ENCODE measurements at regions not wholly inside any gene's neighbourhood (a gene's known extent, or its start where the extent isn't known, plus 50 kb on each side); places are given as distances from the start of the nearest gene placed in this dataset.
A peak's percentile ranks its signal among the peaks of the same experiment; 100 is the strongest.
"Not testable (repeated sequence)": the region's sequence is repeated elsewhere in the genome, so short reads cannot be mapped to it uniquely, and the experiment has no call there.

DNA sequence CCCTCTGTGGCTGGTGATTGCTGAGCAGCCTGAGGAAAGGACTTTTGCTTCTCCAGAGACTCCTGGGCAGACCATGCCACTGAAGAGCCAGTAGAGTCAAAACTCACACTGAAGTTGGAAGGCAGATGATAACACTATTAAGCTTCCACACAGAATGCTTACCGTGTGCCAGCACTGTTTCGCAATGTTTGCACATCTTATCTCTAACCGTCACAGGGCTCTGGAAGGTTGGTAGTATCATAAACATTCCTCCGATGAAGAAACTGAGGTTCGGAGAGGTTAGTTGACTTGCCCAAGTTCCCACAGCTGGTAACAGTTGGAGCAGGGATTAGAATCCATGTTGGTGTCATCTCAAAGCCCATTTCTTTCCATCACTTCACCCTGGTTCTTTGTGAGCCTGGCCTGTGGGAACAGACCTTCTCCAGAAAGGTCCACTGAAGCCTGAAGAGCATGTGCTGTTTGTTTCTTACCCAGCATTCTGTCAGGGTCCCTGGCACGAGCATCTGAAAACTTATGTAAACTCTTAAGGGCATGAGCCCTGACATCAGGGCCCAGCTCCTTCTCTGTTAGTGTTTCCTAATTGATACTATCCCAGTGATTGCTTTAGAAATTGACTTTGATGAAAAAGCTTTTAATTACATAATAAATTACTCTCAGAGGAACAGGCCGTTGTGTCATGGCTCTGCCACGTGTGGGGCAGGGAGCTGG, 77.0 kb upstream of the PRR23C start:
- DNase-seq (ENCODE audit: extremely low read depth, low read depth) = no peak
- TF ChIP-seq, protein P1, sequence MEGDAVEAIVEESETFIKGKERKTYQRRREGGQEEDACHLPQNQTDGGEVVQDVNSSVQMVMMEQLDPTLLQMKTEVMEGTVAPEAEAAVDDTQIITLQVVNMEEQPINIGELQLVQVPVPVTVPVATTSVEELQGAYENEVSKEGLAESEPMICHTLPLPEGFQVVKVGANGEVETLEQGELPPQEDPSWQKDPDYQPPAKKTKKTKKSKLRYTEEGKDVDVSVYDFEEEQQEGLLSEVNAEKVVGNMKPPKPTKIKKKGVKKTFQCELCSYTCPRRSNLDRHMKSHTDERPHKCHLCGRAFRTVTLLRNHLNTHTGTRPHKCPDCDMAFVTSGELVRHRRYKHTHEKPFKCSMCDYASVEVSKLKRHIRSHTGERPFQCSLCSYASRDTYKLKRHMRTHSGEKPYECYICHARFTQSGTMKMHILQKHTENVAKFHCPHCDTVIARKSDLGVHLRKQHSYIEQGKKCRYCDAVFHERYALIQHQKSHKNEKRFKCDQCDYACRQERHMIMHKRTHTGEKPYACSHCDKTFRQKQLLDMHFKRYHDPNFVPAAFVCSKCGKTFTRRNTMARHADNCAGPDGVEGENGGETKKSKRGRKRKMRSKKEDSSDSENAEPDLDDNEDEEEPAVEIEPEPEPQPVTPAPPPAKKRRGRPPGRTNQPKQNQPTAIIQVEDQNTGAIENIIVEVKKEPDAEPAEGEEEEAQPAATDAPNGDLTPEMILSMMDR (IDR thresholded peaks at IDR 0.05; ENCODE audit: low read depth, low read length, missing control alignments) = no peak
- H3K4me3 ChIP-seq (replicated peaks; ENCODE audit: low read depth, low read length) = no peak overlapping the region

DNA sequence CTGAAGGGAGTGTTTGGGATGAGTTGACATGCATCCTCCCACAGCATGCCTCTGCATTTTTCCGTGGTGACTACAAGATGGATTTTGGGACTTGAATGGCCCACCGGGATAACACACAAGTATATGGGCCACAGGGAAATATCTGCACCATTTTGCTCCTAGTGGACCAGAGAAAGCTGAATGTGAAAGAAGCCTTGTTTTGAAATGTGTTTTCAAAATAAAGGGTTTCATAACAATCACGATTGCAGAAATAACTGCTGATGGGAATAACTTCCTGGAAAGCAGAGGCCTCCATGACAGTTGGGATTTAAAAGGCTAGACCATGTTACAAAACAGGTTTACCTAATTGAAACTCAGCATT, 77.5 kb upstream of the PRR23C start:
- peak; percentile 52 for DNase-seq (ENCODE audit: extremely low read depth, low read depth)
- TF ChIP-seq, protein P1 (IDR thresholded peaks at IDR 0.05; ENCODE audit: low read depth, low read length, missing control alignments) = no peak

DNA sequence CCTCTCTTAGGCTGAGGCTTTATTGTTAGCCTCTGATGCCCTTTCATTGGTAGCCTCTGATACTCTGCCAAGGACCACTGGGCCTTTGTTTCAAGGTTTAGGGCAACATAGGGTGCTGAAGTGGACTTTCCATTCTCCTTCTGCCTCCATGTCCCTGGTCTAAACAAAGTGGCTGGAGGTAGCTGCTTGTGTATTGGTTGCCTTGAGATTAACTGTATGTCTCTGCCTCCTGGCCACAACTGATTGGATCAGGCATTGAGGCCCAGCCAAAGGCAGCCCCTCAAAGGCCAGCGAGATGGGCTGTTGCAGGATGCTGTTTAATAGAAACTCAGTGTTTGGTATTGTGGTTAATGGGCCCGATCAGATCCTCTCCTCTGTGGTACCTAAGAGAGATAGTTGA, 77.9 kb upstream of the PRR23C start:
- TF ChIP-seq, protein P1 (IDR thresholded peaks at IDR 0.05; ENCODE audit: low read depth, low read length, missing control alignments) = no peak
- H3K4me3 ChIP-seq (replicated peaks; ENCODE audit: low read depth, low read length) = no peak overlapping the region
- no peak for DNase-seq (ENCODE audit: extremely low read depth, low read depth)

More for the DNA sequence above, 77.5 kb upstream of the PRR23C start:
- H3K4me3 ChIP-seq (replicated peaks; ENCODE audit: low read depth, low read length) = no peak overlapping the region

DNA sequence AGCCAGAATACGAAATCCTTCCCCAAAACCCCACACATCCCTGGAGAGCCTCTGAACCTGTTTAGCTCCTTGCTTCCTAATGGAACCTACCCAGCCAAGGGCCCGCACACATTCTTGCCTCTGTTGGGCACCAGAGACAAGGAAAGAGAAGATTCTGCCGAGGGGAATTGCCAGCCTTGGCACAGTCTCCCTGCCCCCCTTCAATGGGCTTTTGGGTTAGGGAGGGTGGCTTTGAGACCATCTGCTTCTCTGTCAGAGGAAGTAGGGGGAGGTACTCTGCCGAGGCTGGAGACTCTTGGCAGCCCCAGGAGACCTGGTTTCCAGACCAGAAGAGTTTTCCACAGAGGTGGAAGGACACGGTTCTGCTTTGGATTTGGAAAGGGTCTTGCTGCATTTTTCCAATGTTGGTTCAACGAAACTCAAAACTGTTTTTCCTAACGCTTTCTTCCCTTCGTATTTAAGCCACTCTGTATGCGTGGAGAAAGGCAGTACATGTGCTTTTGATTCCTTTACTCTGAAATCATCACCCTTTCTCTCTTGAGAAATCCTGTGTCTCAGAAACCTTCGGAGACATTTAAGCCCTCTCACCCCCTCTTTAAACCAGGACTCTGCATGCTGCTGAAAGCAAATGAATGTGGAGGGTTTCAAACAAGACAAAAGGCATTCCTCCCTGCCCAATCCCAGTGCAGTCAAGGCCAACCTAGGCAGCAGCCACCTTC, 78.8 kb upstream of the PRR23C start:
- DNase-seq (ENCODE audit: extremely low read depth, low read depth) = no peak
- TF ChIP-seq, protein P1 (IDR thresholded peaks at IDR 0.05; ENCODE audit: low read depth, low read length, missing control alignments) = no peak
- H3K4me3 ChIP-seq (replicated peaks; ENCODE audit: low read depth, low read length) = no peak overlapping the region

DNA sequence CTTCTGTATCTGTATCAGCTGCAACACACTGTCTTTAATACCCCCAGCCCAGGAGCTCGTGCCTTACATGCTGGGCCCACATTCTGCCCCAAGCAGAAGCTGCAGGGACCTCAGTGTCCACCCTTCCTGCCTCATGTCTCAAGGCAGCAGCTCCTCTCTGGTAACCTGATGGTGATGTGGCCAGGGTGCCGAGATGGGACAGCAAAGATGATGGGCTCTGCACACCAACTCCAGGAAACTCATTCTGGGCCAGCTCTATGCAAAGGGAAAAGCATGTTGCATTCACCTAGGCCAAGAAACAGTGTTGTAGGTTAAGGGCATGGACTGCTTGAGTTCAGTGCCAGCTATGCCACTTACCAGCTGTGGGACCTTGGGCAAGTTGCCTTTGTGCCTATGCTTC, 79.5 kb upstream of the PRR23C start:
- TF ChIP-seq, protein P1 (IDR thresholded peaks at IDR 0.05; ENCODE audit: low read depth, low read length, missing control alignments) = no peak
- H3K4me3 ChIP-seq (replicated peaks; ENCODE audit: low read depth, low read length) = no peak overlapping the region
- no peak for DNase-seq (ENCODE audit: extremely low read depth, low read depth)

DNA sequence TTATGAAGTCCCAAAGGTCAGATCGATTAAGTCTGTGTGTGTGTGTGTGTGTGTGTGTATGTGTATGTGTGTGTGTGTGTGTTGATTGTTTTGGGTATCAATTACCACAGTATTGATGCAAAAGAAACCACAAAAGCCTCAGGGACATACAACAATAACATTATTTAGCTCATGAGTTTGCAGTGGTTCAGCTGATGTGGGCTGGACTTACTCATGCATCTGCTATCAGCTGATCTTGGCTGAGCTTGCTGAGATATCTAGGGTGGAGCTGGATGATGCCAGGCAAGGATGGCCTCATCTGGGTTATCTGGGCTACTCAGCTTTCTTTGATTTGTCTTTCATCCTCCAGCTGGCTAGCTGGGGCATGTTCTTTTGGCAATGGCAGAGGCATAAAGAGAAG, 82.4 kb upstream of the PRR23C start:
- no peak overlapping the region for H3K4me3 ChIP-seq (replicated peaks; ENCODE audit: low read depth, low read length)
- no peak for DNase-seq (ENCODE audit: extremely low read depth, low read depth)
- TF ChIP-seq, protein P1 (IDR thresholded peaks at IDR 0.05; ENCODE audit: low read depth, low read length, missing control alignments) = no peak

- not testable (repeated sequence) for DNase-seq (ENCODE audit: extremely low read depth, low read depth); H3K4me3 ChIP-seq (replicated peaks; ENCODE audit: low read depth, low read length)
Observed at GRCh38 chr3:139127629-139128028, 82.9 kb upstream of the PRR23C start.

All from HFF-Myc (cell line).